HG03558 (cell line): ENCODE measurements at regions not wholly inside any gene's neighbourhood (a gene's known extent, or its start where the extent isn't known, plus 50 kb on each side); places are given as distances from the start of the nearest gene placed in this dataset.
"Not testable (repeated sequence)": the region's sequence is repeated elsewhere in the genome, so short reads cannot be mapped to it uniquely, and the experiment has no call there.

ENCODE experiments used
- ATAC-seq: cut with Tn5 transposase; IDR thresholded peaks from one replicate; pipeline ENCODE4 v1.9.1; 2021; ENCODE audit warnings: moderate number of reproducible peaks; ENCODE audit not compliant: unreplicated experiment; ENCODE audit errors: extremely low read depth

GRCh38 chr2:6080932-6081753 lies 389.0 kb downstream of the SOX11 start:
- ATAC-seq: no peak

- no peak for ATAC-seq
Observed at GRCh38 chr2:6081955-6082624, 389.9 kb downstream of the SOX11 start.

- ATAC-seq: no peak
Observed at GRCh38 chr2:6082625-6083018, 390.4 kb downstream of the SOX11 start.

GRCh38 chr2:6083136-6083535 lies 391.0 kb downstream of the SOX11 start:
- no peak for ATAC-seq

GRCh38 chr2:6089474-6089873 lies 397.3 kb downstream of the SOX11 start:
- no peak for ATAC-seq

GRCh38 chr2:6103372-6103771 lies 411.2 kb downstream of the SOX11 start:
- ATAC-seq: no peak

GRCh38 chr2:6103949-6104348 lies 411.8 kb downstream of the SOX11 start:
- no peak for ATAC-seq

- ATAC-seq: no peak
Observed at GRCh38 chr2:6107290-6107689, 415.1 kb downstream of the SOX11 start.

GRCh38 chr2:6109831-6110230 lies 417.6 kb downstream of the SOX11 start:
- ATAC-seq: no peak

GRCh38 chr2:6111781-6112261 lies 419.6 kb downstream of the SOX11 start:
- no peak for ATAC-seq

- no peak for ATAC-seq
Observed at GRCh38 chr2:6113786-6114185, 421.6 kb downstream of the SOX11 start.

- no peak for ATAC-seq
Observed at GRCh38 chr2:6127718-6128117, 435.5 kb downstream of the SOX11 start.

- no peak for ATAC-seq
Observed at GRCh38 chr2:6139142-6139541, 447.0 kb downstream of the SOX11 start.

GRCh38 chr2:6139916-6140315 lies 447.7 kb downstream of the SOX11 start:
- ATAC-seq: no peak

GRCh38 chr2:6140509-6140908 lies 448.3 kb downstream of the SOX11 start:
- no peak for ATAC-seq

GRCh38 chr2:6143812-6144211 lies 451.6 kb downstream of the SOX11 start:
- no peak for ATAC-seq

GRCh38 chr2:6147215-6147614 lies 455.0 kb downstream of the SOX11 start:
- not testable (repeated sequence) for ATAC-seq

- no peak for ATAC-seq
Observed at GRCh38 chr2:6148882-6149281, 456.7 kb downstream of the SOX11 start.

GRCh38 chr2:6159606-6160005 lies 467.4 kb downstream of the SOX11 start:
- ATAC-seq: no peak

- no peak for ATAC-seq
Observed at GRCh38 chr2:6163932-6164331, 471.7 kb downstream of the SOX11 start.

GRCh38 chr2:6164986-6165747 lies 473.0 kb downstream of the SOX11 start:
- ATAC-seq: no peak
